NCI-H460 (cell line): ENCODE measurements at regions not wholly inside any gene's neighbourhood (a gene's known extent, or its start where the extent isn't known, plus 50 kb on each side); places are given as distances from the start of the nearest gene placed in this dataset.
"Not testable (repeated sequence)": the region's sequence is repeated elsewhere in the genome, so short reads cannot be mapped to it uniquely, and the experiment has no call there.

Experiments used
- DNase-seq: peaks from one replicate; pipeline ENCODE4 v3.0.0-alpha.2; 2016; ENCODE audit warnings: low read depth; ENCODE audit errors: extremely low read depth

DNA sequence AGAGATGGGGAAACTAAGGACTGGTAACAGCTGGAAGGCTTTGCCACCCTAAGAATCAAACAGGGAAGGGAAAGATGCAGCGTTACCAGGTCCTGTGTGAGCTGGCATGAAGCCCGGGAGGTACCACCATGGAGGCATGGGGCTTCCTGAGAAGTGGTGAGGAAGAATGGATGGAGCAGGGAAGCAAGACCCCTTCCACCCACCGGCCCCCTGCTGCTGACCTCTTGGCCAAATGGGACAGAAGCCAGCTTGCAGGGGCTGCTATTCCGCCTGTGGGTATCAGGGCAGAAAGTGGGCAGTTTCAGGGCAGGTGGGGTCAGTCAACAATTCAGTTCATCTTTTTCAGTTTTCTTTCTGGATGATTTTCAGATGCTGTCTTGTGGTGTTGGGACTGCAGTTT is 1099.9 kb downstream of the TBC1D22A start:
- DNase-seq, result no peak

DNA sequence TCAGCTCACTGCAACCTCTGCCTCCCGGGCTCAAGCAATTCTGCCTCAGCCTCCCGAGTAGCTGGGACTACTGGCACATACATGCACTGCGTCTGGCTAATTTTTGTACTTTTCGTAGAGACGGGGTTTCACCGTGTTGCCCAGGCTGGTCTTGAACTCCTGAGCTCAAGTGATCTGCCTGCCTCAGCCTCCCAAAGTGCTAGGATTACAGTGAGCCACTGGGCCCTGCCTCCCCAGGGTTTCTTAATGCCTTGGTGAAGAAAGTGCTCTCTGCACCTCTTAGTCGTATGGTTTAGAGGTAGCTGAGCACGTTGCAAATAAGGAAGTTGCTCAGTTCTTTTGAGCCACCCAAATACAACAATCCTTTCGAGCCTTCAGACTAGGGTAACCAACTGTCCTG is 1098.5 kb downstream of the TBC1D22A start:
- DNase-seq, result not testable (repeated sequence)

DNA sequence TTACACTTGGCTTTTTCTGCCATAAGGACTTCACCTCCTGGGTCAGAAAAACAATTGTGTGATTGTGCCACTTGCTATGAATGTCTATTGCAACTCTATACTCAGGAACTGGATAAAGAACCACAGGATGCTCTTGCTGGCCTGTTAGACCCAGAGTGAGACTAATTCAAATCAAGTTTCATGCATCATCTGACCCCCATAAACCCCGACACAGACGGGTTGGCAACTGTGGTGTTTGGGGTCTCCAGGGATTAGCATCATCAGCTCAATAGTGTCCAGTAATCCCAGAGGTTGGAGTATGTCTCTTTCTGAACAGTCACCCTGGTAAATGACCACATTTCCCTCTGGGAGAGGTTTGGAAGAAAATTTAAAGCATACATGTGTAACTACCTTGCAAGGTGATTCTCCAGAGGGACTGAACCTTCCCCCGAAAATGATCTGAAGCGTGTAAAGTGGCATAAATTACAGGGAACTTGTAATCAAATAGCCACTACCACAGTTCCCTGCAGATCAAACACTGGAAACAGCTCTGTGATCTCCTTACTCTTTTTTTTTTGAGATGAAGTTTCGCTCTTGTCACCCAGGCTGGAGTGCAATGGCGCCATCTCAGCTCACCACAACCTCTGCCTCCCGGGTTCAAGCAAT is 1097.6 kb downstream of the TBC1D22A start:
- no peak for DNase-seq

DNA sequence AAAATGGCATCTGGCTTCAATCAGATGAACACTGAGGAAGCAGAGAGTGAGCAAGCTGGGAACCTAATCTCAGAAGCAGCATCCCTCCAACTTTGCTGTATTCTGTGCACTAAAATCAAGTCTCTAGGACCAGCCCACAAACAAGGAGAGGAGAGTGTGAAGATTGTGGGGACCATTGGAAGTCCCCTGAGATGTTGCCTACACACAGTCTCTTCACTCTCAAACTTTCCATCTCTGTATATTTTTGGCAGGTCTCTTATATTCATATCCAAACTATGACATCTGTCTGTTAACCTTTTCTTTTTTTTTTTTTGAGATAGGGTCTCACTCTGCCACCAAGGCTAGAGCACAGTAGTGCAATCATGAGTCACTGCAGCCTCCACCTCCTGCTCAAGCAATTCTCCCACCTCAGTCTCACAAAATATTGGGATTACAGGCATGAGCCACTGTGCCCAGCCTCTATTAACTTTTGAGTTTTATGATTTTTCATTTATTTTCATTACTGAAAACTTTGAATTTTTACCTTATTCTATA is 1096.4 kb downstream of the TBC1D22A start:
- no peak for DNase-seq

DNA sequence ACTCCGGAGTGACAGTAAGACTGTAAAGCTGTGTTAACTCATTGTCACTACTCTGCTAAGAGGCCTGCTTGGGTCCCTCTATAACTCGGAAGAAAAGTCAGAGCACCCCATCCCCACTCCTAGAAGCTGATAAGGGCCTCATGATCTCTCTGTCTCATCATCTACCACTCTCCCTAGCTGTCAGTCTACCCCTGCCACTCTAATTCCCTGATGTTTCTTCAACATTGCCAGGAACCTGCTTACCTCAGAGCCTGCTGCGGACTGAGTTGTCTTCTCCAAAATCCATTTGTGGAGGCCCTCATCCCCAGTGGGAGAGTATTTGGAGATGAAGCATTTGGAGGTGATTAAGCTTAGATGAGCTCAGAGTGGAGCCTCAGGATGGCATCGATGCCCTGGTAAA is 1092.2 kb downstream of the TBC1D22A start:
- DNase-seq, result no peak

DNA sequence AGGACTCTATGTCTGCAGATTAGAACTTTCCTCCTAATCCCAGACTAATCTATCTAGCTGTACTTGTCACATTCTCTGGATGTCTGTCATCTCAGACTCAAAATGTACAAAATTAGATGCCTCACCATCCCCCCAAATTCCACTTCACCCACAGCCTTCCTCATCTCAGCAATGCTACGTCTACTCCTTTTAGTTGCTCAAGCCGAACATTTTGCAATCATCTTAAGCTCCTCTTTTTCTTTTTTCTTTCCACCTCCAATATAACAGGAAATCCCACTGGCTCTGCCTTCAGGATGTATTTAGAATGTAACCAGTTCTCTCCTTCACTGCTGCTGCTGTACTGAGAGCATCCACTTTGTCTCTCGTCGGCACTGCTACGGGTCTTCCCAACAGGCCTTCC is 1091.8 kb downstream of the TBC1D22A start:
- no peak for DNase-seq

DNA sequence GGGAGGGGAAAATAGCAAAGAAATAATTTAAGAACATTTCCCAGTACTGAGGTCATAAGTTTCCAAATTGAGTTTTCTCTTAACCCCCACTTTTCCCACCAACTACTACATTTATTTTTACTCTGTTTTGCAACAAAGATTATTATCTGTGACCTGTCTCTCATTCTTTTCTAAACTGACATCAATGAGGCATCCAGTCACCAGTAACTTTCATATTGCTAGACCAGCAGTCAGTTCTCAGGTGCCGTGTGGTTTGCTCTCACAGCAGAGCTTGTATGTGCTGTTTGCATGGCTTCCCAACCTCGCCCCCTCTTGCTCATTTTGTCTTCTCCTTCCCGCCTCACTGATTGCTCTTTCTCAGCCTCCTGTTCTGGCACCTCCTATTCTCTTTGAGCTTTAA is 1091.3 kb downstream of the TBC1D22A start:
- DNase-seq, result no peak

DNA sequence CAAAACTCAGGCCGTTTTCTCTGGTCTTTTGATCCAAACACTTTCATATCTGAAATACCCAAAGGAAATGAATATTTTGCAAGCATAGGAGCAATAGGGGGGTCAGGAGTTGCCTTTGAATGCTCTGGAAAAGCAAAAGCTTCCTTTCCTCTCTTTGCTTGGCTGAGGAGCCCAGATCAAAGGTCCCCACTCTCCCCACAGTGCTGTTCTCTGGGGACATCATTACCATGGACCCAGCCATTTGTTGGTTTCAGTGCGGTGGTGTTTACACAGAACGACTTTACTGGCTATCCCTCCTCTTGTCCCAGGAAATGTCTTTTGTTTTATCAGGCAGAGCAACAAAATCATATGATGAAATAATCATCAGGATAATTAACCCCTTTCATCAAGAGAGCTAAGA is 1089.1 kb downstream of the TBC1D22A start:
- DNase-seq, result no peak

DNA sequence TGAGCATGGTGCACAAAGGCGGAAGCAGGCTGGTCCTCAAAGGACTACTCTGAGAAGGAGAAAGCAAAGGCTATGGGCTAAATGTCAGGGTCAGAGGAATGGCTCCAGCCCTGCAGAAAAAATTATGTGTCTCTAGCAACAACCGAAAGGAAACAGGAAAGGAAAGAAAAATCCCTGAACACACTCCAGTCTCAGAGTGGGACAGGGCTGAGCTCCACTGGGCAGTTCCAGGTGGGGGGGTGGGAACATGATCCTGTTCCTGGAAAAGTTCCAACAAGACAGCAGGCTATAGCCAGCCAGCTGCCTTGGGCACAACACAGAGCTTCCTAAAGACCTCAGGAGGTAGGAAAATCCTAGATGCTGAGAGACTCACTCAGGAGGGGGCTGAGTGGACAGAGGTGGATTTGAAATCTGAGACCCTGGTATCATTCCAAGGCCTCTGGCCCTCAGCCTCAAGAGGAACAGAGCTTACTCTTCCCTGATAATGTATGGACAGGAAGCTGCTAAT is 1088.2 kb downstream of the TBC1D22A start:
- DNase-seq, result no peak

DNA sequence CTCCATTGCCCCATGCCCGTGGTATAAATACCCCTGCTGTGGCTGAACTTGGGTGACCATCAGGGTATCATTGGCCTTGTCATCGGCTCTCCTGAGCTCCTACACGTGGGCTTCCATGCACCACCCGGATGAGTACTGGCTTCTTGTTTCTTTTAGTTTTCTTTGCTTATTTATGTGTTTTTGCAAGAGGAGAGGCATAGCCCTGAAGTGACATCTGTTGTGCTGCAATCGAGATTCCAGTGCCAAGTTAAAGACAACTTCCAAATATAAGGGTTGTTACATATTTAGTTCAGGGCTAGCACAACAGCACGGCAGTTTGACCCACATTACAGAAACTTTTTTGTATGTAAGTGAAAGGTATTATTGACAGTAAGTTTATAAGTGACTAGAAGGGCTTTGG is 1087.1 kb downstream of the TBC1D22A start:
- DNase-seq, result no peak

DNA sequence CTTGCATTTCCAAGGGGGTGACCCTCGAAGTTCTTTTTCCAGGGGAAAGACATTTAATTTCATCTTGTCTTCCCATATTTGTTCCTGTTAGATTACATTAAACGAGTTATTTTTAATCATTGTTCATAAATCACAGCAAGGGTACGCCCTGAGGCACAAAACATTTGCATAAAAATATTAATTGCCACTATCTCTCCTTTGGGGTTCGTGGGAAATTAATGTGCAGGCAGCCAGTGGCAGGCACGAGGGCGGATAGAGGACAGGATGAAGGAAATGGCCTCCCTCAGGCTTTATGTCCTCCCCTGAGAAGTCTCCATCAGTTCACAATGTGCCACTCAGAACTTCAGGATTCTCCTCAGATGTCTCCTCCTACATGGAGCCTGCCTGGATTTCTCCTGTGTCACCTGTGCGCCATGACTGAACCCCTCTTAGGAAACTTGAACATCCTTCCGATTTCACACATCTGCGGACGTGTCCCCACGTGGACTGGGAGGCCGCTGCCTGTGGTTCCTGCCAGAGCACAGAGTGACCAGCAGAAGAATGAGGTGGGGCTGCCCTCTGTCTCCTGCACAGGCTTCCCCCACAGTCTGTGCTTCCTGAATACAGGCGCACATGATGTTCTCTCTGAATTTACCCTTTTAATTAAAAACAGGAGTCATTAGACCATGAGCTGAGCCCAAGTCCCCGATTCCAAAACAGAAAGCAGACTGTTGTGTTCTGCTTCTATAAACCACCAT is 1085.9 kb downstream of the TBC1D22A start:
- no peak for DNase-seq

DNA sequence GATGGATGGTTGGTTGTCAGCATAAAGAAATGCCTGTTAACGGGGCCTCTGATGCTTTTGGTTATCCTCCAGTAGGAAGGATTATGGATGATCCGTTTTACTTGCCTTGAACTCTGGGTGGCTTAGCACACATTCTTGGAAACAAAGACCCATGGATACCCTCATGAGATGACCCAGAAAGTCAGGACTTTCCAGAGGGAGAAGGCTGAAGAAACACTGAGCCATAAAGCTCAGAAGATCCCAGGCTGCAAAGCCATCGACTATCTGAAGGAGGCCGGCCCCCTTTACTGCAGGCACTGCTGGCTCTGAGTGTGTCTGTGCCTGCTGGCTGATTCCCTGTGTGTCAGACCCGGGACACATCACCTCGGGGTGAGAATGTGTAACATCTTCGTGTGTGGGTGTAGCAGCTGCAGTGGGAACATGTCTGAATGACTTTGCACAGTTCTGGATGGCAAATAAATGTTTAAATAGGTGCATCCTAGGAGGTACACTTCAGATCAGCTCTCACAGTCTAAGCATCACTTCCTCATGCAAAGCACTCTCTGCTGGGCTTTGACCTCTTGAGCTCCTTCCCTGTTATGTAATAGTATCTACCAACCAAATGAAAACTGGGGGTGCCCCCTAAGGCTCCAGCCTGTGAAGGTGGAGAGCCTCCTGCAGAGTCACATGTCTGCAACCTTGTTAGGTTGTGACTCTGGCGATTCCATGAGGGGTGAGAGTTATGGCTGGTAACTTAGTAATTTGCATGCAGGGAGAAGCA is 1084.9 kb downstream of the TBC1D22A start:
- no peak for DNase-seq

DNA sequence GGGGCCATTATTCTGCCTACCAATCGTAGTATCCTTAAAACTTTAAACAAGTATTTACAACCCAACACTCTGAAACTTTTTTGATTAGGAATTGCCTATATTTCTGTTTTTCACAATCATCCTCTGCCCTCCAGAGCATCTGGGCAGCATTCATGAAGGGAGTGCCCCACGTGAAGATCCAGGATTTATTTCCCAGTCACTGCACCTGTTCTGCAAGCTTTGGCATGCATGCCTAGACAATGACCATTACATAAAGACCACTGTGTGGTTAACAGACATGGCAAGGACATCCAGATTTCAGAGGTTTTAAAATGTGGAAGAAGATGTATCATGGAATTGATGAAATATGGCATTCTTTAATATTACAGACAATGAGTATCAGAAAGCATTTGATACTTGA is 1083.8 kb downstream of the TBC1D22A start:
- no peak for DNase-seq

DNA sequence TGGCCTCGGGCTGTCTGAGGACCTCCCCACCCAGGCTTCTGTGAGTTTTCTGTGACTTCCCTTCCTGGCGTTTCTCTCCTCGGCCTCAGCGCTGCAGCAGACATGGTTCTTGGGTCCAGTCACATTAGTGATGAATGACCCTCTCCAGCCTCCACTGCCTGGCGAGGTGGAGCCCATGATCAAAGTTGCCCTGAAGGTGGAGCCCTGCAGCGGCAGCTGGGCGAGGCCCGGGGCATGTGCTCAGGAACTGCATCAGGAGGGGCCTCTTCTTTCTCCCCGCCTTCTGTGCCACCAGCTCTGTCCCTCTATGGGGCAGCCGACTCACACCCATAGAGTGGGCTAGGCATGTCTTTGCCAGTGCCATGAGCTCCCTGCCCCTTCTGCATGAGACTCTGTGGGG is 1079.7 kb downstream of the TBC1D22A start:
- no peak for DNase-seq

DNA sequence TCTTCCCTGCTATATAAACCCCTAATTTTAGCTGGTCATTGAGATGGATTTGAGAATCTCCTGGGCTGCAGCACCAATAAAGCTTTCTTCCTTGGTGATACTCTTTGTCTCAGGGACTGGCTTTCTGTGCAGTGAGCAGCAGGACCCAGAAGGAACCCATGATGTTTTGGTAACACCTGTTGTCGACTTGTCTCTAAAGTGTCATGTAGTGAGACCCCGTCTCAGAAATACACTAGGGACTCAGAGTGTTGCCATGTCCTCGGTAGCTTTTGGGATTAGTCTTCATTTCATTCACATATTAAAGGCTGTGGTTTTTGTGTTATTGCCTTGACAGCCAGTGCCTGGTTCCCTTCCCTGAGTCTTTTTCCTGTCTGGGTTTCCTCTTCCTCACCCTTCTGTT is 1078.7 kb downstream of the TBC1D22A start:
- no peak for DNase-seq

DNA sequence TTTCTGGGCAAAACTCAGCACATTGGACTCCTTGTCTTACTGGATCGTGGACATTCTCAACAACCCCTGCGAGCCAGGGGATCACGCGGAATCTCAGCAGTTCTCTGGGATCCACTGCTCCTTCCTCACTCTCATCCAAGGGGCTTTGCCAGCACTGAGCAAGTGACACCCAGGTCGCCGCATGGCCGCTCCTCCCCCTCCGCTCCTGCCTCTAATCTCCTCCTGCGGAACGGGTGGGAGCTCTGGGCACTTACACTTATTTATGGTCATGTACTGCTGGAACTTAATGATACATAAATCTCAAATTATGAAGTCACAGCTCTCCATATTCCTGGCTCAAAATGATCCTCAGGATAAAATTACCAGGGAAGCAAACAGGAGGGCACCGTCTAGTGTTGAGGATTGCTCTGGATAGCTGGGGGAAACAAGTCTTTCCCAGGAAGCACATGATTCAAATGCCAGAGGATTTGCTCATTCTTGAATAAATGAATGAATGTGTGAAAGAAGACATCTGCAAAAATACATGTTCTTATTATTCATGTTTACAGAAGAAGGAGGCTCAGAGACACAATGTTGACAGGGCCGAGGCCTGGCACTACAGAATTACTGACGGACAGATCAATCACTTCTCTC is 1077.3 kb downstream of the TBC1D22A start:
- DNase-seq, result no peak

DNA sequence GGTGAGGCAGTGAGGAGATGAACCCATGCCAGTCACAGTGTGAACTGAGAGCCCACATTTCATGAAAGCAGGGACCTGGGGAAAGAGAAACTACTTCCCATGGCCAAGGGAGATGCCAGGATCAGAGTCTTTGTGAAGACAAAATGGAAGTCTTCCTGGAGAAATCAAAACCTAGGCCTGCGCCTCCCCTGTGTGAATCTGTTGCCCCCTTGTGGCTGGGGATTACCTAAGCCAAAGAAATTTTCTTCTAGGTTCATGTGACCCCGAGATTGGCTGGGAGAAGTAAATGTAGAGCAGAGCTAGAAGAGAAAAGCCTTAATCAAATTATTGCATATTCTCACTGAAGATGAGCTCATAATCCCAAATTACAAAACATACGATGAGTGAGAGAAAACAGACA is 1075.3 kb downstream of the TBC1D22A start:
- peak; percentile 14 for DNase-seq

DNA sequence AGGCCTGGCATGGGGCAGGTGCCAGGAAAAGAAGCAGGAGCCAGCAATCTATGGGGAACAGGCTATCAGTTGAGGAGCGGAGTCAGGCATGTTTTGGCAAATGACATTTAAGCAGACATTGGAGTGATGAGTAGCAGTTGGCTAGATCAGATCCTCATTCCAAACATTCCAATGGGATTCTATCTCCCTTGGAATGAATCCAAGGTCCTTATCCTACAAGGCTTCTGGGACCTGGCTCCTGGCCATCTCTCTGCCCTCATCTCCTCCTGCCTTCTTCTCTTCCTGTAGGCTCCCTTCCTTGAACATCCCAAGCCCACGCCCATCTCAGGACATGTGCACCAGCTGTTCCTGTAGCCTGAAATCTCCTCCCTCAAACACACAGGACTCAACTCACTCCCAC is 1074.5 kb downstream of the TBC1D22A start:
- DNase-seq, result no peak

DNA sequence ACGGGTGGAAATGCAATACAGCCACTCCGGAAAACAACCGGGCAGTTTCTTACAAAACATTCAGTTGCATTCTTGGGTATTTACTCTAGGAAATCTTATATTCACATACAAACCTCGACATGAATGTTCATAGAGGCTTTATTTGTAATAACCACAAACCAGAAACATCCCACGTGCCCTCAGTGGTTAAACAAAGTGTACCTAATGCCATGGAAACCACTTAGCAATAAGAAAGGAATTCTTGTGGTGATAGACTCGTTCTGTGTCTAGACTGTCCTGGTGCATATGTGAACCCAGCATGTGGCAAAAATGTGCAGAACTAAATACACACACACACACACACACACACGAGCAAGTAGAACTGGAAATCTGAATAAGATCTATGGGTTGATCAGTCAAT is 1073.3 kb downstream of the TBC1D22A start:
- no peak for DNase-seq

DNA sequence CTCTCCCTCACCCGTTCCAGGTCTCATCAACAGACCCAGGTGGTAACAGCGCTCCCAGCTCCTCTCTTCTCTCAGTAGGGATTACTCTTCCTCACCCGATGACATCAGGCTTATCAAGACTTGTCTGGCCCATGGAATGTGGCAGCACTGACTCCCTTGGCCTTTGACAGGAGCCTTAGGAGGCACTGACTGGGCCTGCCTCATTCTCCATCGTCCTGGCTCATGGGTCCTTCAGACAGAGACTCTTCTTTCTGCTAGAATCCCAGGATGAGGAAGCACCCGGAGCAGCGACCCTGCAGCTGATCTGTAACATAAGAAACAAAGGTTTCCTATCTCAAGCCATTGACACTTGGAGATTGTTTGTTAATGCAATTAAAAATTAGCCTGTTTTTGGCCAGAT is 1063.6 kb downstream of the TBC1D22A start:
- DNase-seq, result no peak

DNA sequence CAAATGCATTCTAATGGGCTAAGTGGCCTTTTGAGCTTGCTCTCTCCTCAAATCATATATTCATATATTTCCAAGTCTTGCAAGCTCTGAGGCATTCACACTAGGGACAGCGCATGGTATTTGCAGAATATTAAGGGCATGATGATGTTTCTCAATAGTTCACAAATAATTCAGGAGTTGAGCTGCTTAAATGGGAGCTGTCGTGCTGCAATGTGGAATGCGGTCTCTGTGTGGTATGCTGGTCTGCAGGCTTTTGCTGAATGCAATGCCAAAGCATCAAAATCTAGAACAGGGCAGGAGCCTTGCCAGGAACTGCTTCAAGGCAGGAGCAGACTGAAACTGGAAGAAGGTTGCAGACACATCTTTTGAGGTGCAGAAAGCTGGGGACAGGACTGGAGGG is 1060.0 kb downstream of the TBC1D22A start:
- no peak for DNase-seq
